A673 (cell line): ENCODE measurements at regions not wholly inside any gene's neighbourhood (a gene's known extent, or its start where the extent isn't known, plus 50 kb on each side); places are given as distances from the start of the nearest gene placed in this dataset.

Experiments
- EZH2 ChIP-seq: fragments of 200-600 bp; sonication (generic); IDR thresholded peaks from 2 replicates; pipeline ENCODE4 v1.6.1; 2017; ENCODE audit warnings: borderline replicate concordance, low read depth, mild to moderate bottlenecking, mixed read lengths, antibody characterized with exemption, low read length; ENCODE audit not compliant: poor library complexity, severe bottlenecking
- TF ChIP-seq, protein P1 (sequence below): fragments of 300-800, 200-600 bp; sonication (generic); conservative IDR thresholded peaks from 2 replicates; pipeline ENCODE4 v1.5.1; 2017; ENCODE audit warnings: low read depth, mild to moderate bottlenecking, antibody characterized with exemption, low read length, moderate library complexity, mixed read lengths

DNA sequence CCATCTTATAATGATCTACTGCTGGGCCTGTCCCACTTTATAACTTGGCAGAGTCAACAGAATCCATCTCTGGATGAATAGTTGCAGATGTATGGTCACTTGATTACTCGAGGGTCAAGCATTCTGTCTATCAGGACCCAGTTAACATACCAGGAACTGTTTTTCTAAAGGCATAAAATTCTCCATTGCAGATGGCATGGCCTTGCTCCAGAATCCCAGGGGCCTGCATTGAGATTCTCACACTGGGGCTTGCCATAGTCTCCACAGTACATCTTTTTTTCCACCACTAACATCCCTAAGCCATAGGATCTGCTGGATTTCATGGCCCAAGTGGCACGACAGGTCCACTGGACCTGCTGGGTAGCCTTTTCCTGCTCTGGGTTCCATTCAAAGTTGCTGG lies 68.5 kb upstream of the CACNA1D start:
- TF ChIP-seq, protein P1, sequence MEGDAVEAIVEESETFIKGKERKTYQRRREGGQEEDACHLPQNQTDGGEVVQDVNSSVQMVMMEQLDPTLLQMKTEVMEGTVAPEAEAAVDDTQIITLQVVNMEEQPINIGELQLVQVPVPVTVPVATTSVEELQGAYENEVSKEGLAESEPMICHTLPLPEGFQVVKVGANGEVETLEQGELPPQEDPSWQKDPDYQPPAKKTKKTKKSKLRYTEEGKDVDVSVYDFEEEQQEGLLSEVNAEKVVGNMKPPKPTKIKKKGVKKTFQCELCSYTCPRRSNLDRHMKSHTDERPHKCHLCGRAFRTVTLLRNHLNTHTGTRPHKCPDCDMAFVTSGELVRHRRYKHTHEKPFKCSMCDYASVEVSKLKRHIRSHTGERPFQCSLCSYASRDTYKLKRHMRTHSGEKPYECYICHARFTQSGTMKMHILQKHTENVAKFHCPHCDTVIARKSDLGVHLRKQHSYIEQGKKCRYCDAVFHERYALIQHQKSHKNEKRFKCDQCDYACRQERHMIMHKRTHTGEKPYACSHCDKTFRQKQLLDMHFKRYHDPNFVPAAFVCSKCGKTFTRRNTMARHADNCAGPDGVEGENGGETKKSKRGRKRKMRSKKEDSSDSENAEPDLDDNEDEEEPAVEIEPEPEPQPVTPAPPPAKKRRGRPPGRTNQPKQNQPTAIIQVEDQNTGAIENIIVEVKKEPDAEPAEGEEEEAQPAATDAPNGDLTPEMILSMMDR: no peak
- TF ChIP-seq EZH2: no peak
